ENCODE measurements at regions not wholly inside any gene's neighbourhood (a gene's known extent, or its start where the extent isn't known, plus 50 kb on each side); places are given as distances from the start of the nearest gene placed in this dataset.

- peak; percentile 53; the same call in 2 of the 3 replicates for ATAC-seq
- TF ChIP-seq CSRNP3 (CRISPR knock-in tag; IDR thresholded peaks at IDR 0.05) = no peak
- no peak for TF ChIP-seq PPARA (CRISPR knock-in tag; IDR thresholded peaks at IDR 0.05; ENCODE audit: borderline replicate concordance)
- TF ChIP-seq POU6F1 (CRISPR knock-in tag; IDR thresholded peaks at IDR 0.05; ENCODE audit: borderline replicate concordance, low read depth) = no peak
- TF ChIP-seq PATZ1 (CRISPR knock-in tag; IDR thresholded peaks at IDR 0.05; ENCODE audit: borderline replicate concordance) = no peak
- no peak for TF ChIP-seq SNAI2 (CRISPR knock-in tag; IDR thresholded peaks at IDR 0.05)
- TF ChIP-seq ZNF70 (CRISPR knock-in tag; IDR thresholded peaks at IDR 0.05) = no peak
- TF ChIP-seq ZNF565 (CRISPR knock-in tag; conservative IDR thresholded peaks at IDR 0.05; ENCODE audit: low read depth) = no peak
- TF ChIP-seq ESRRG (CRISPR knock-in tag; IDR thresholded peaks at IDR 0.05) = no peak
- TF ChIP-seq ARNTL (CRISPR knock-in tag; IDR thresholded peaks at IDR 0.05; ENCODE audit: borderline replicate concordance, low read depth) = no peak
- TF ChIP-seq OSR1 (CRISPR knock-in tag; IDR thresholded peaks at IDR 0.05) = no peak
- TF ChIP-seq ZC3H10 (CRISPR knock-in tag; IDR thresholded peaks at IDR 0.05) = no peak
Observed at GRCh38 chr4:102420563-102421398, 75.5 kb upstream of the SLC39A8 start.

GRCh38 chr4:102422843-102423242 lies 77.6 kb upstream of the SLC39A8 start:
- TF ChIP-seq ZNF70 (CRISPR knock-in tag; IDR thresholded peaks at IDR 0.05) = no peak
- no peak for ATAC-seq

GRCh38 chr4:102423375-102423774 lies 77.8 kb upstream of the NFKB1 start:
- TF ChIP-seq BACH2 (CRISPR knock-in tag; IDR thresholded peaks at IDR 0.05; ENCODE audit: borderline replicate concordance) = no peak
- no peak for TF ChIP-seq CREB5 (CRISPR knock-in tag; IDR thresholded peaks at IDR 0.05; ENCODE audit: low read depth)
- no peak for TF ChIP-seq ZC3H10 (CRISPR knock-in tag; IDR thresholded peaks at IDR 0.05)
- no peak for TF ChIP-seq ISL1 (CRISPR knock-in tag; IDR thresholded peaks at IDR 0.05)
- no peak for TF ChIP-seq ARNTL (CRISPR knock-in tag; IDR thresholded peaks at IDR 0.05; ENCODE audit: borderline replicate concordance, low read depth)
- no peak for ATAC-seq

- no peak for ATAC-seq
- TF ChIP-seq ZC3H10 (CRISPR knock-in tag; IDR thresholded peaks at IDR 0.05) (no peak), ESRRG (CRISPR knock-in tag; IDR thresholded peaks at IDR 0.05) (no peak)
Observed at GRCh38 chr4:102427371-102427998, 73.7 kb upstream of the NFKB1 start.

GRCh38 chr4:102428122-102428521 lies 73.0 kb upstream of the NFKB1 start:
- ATAC-seq = no peak
- no peak for TF ChIP-seq ISL1 (CRISPR knock-in tag; IDR thresholded peaks at IDR 0.05)
- no peak for TF ChIP-seq BACH2 (CRISPR knock-in tag; IDR thresholded peaks at IDR 0.05; ENCODE audit: borderline replicate concordance)

GRCh38 chr4:102429553-102429952 lies 71.6 kb upstream of the NFKB1 start:
- ATAC-seq = peak; percentile 49
- TF ChIP-seq ZFP30 (CRISPR knock-in tag; IDR thresholded peaks at IDR 0.05) (no peak), POU6F1 (CRISPR knock-in tag; IDR thresholded peaks at IDR 0.05; ENCODE audit: borderline replicate concordance, low read depth) (no peak), ISL1 (CRISPR knock-in tag; IDR thresholded peaks at IDR 0.05) (peak; percentile 64), OSR1 (CRISPR knock-in tag; IDR thresholded peaks at IDR 0.05) (0 out of 2 replicates have a peak, but pooled peaks have one; percentile 46), ZFP3 (CRISPR knock-in tag; IDR thresholded peaks at IDR 0.05) (no peak), PATZ1 (CRISPR knock-in tag; IDR thresholded peaks at IDR 0.05; ENCODE audit: borderline replicate concordance) (no peak), ZC3H10 (CRISPR knock-in tag; IDR thresholded peaks at IDR 0.05) (no peak), ZNF8 (CRISPR knock-in tag; IDR thresholded peaks at IDR 0.05) (no peak)

Measured in SK-N-SH treated with all-trans-retinoic acid at 6 μM for 48 hours (cell line).